OCI-LY1 (cell line): ENCODE measurements at regions not wholly inside any gene's neighbourhood (a gene's known extent, or its start where the extent isn't known, plus 50 kb on each side); places are given as distances from the start of the nearest gene placed in this dataset.

ENCODE experiments used
- H2AFZ ChIP-seq: fragments of 200-600 bp; sonication (generic), shearing (Covaris generic); 2 replicates; pipeline ENCODE4 v1.6.0; 2014; ENCODE audit warnings: antibody characterized with exemption, mild to moderate bottlenecking, low read length
- H3F3A ChIP-seq: fragments of 200-600 bp; sonication (generic), shearing (Covaris generic); 2 replicates; pipeline ENCODE4 v1.6.0; 2014; ENCODE audit warnings: mild to moderate bottlenecking, antibody characterized with exemption, low read length, moderate library complexity; ENCODE audit not compliant: insufficient read depth
- H3K27ac ChIP-seq: fragments of 200-600 bp; sonication (generic); 2 replicates; pipeline ENCODE4 v1.5.1; 2014; ENCODE audit warnings: low read length, mixed run types, mild to moderate bottlenecking, low read depth; ENCODE audit not compliant: poor library complexity, severe bottlenecking
- H3K27me3 ChIP-seq: fragments of 200-600 bp; sonication (generic); 2 replicates; pipeline ENCODE4 v1.6.0; 2014; ENCODE audit warnings: antibody characterized with exemption, mild to moderate bottlenecking, low read length, moderate library complexity; ENCODE audit not compliant: insufficient read depth
- H3K36me3 ChIP-seq: fragments of 200-600 bp; sonication (generic); 2 replicates; pipeline ENCODE4 v1.6.1; 2014; ENCODE audit warnings: mild to moderate bottlenecking, antibody characterized with exemption, low read length, moderate library complexity, mixed read lengths; ENCODE audit not compliant: insufficient read depth
- H3K4me1 ChIP-seq: fragments of 200-600 bp; sonication (generic); 2 replicates; pipeline ENCODE4 v1.5.1; 2014; ENCODE audit warnings: mild to moderate bottlenecking, low read length, moderate library complexity; ENCODE audit not compliant: insufficient read depth, severe bottlenecking
- H3K4me2 ChIP-seq: fragments of 200-600 bp; sonication (generic), shearing (Covaris generic); 2 replicates; pipeline ENCODE4 v1.6.1; 2014; ENCODE audit warnings: low read length
- H3K4me3 ChIP-seq: fragments of 200-600 bp; sonication (generic); 2 replicates; pipeline ENCODE4 v1.5.1; 2014; ENCODE audit warnings: low read length, low read depth, mild to moderate bottlenecking, mixed read lengths; ENCODE audit not compliant: poor library complexity, severe bottlenecking
- H3K79me2 ChIP-seq: fragments of 200-600 bp; shearing (Covaris generic); 2 replicates; pipeline ENCODE4 v1.6.1; 2016; ENCODE audit warnings: mixed run types, low read length, mixed read lengths; ENCODE audit not compliant: insufficient read depth
- H3K9ac ChIP-seq: fragments of 200-600 bp; sonication (generic), shearing (Covaris generic); 2 replicates; pipeline ENCODE4 v1.6.1; 2014; ENCODE audit warnings: mild to moderate bottlenecking, low read length, mixed read lengths
- H3K9me2 ChIP-seq: fragments of 200-600 bp; sonication (generic), shearing (Covaris generic); 2 replicates; pipeline ENCODE4 v1.6.1; 2014; ENCODE audit warnings: low read depth, mild to moderate bottlenecking, low read length, mixed read lengths
- H3K9me3 ChIP-seq: fragments of 200-600 bp; shearing (Covaris generic); 2 replicates; pipeline ENCODE4 v1.6.1; 2014; ENCODE audit warnings: low read length, mixed read lengths
- H4K20me1 ChIP-seq: fragments of 200-600 bp; sonication (generic), shearing (Covaris generic); 2 replicates; pipeline ENCODE4 v1.6.0; 2016; ENCODE audit warnings: mild to moderate bottlenecking, low read length; ENCODE audit not compliant: insufficient read depth
- CTCF ChIP-seq: fragments of 200-600 bp; sonication (generic), shearing (Covaris generic); IDR thresholded peaks from 2 replicates; pipeline ENCODE4 v1.5.1; 2017; ENCODE audit warnings: mild to moderate bottlenecking, antibody characterized with exemption, low read length, moderate library complexity, mixed read lengths
- EZH2 ChIP-seq: fragments of 200-600 bp; sonication (generic), shearing (Covaris generic); IDR thresholded peaks from 2 replicates; pipeline ENCODE4 v1.8.0; 2017; ENCODE audit warnings: borderline replicate concordance, mixed run types, mild to moderate bottlenecking, antibody characterized with exemption, low read length, moderate library complexity, mixed read lengths

GRCh38 chr16:7077636-7078035 is 255.0 kb upstream of the RBFOX1 start:
- Histone ChIP-seq H3K9ac (no peak overlapping the region), H4K20me1 (no peaks in the 10 kb centered on the region), H3K9me2 (no peaks in the 10 kb centered on the region), H3K9me3 (no peaks in the 10 kb centered on the region), H3F3A (no peaks in the 10 kb centered on the region), H3K4me1 (no peaks in the 10 kb centered on the region), H3K27me3 (no peaks in the 10 kb centered on the region), H3K4me2 (no peak overlapping the region), H3K4me3 (no peak overlapping the region), H3K27ac (no peak overlapping the region), H2AFZ (no peak overlapping the region), H3K36me3 (no peaks in the 10 kb centered on the region), H3K79me2 (no peaks in the 10 kb centered on the region)
- TF ChIP-seq CTCF: no peak

GRCh38 chr16:7074715-7075114 is 257.9 kb upstream of the RBFOX1 start:
- H3F3A ChIP-seq: no peaks in the 10 kb centered on the region
- H3K9me3 ChIP-seq: no peaks in the 10 kb centered on the region
- no peak overlapping the region for H3K27ac ChIP-seq

GRCh38 chr16:7057458-7057857 is 275.2 kb upstream of the RBFOX1 start:
- Histone ChIP-seq H3K9me3 (no peaks in the 10 kb centered on the region), H3K27ac (no peak overlapping the region), H3K79me2 (no peaks in the 10 kb centered on the region), H3K27me3 (no peaks in the 10 kb centered on the region), H3K9me2 (no peaks in the 10 kb centered on the region), H3K4me1 (no peaks in the 10 kb centered on the region), H3F3A (no peaks in the 10 kb centered on the region), H3K36me3 (no peaks in the 10 kb centered on the region), H2AFZ (no peak overlapping the region), H3K9ac (no peak overlapping the region), H3K4me3 (no peak overlapping the region), H3K4me2 (no peak overlapping the region), H4K20me1 (no peaks in the 10 kb centered on the region)
- no peak for TF ChIP-seq EZH2
- TF ChIP-seq CTCF: no peak

More at GRCh38 chr16:7074715-7075114, 257.9 kb upstream of the RBFOX1 start:
- Histone ChIP-seq H3K4me2 (no peak overlapping the region), H3K9me2 (no peaks in the 10 kb centered on the region), H3K36me3 (no peaks in the 10 kb centered on the region), H3K9ac (no peak overlapping the region), H2AFZ (no peak overlapping the region), H3K27me3 (no peaks in the 10 kb centered on the region), H3K79me2 (no peaks in the 10 kb centered on the region), H3K4me1 (no peaks in the 10 kb centered on the region), H3K4me3 (no peak overlapping the region), H4K20me1 (no peaks in the 10 kb centered on the region)
- TF ChIP-seq EZH2: no peak

GRCh38 chr16:7055443-7055842 is 277.2 kb upstream of the RBFOX1 start:
- no peaks in the 10 kb centered on the region for H3K36me3 ChIP-seq
- no peaks in the 10 kb centered on the region for H3K79me2 ChIP-seq
- H3F3A ChIP-seq: no peaks in the 10 kb centered on the region
- no peaks in the 10 kb centered on the region for H4K20me1 ChIP-seq
- H3K4me1 ChIP-seq: no peaks in the 10 kb centered on the region
- H3K4me3 ChIP-seq: no peak overlapping the region
- no peaks in the 10 kb centered on the region for H3K27me3 ChIP-seq
- TF ChIP-seq CTCF (no peak), EZH2 (no peak)
- H3K4me2 ChIP-seq: no peak overlapping the region
- no peak overlapping the region for H2AFZ ChIP-seq
- H3K9me3 ChIP-seq: no peaks in the 10 kb centered on the region
- H3K9me2 ChIP-seq: no peaks in the 10 kb centered on the region
- H3K27ac ChIP-seq: no peak overlapping the region
- no peak overlapping the region for H3K9ac ChIP-seq
